SU-DHL-6 (cell line): ENCODE measurements at regions not wholly inside any gene's neighbourhood (a gene's known extent, or its start where the extent isn't known, plus 50 kb on each side); places are given as distances from the start of the nearest gene placed in this dataset.

Experiments
- H2AFZ ChIP-seq: fragments of 200-600 bp; sonication (generic); 2 replicates; pipeline ENCODE4 v1.6.1; 2014; ENCODE audit warnings: low read depth, mild to moderate bottlenecking, moderate library complexity, mixed read lengths, antibody characterized with exemption, low read length; ENCODE audit not compliant: severe bottlenecking
- H3F3A ChIP-seq: fragments of 200-600 bp; shearing (Covaris generic); 2 replicates; pipeline ENCODE4 v1.6.0; 2016; ENCODE audit warnings: antibody characterized with exemption, mild to moderate bottlenecking; ENCODE audit not compliant: insufficient read depth
- H3K27ac ChIP-seq: fragments of 200-600 bp; sonication (generic); 2 replicates; pipeline ENCODE4 v1.5.1; 2016; ENCODE audit warnings: low read depth, mild to moderate bottlenecking, low read length, moderate library complexity, mixed read lengths
- H3K27me3 ChIP-seq: fragments of 200-600 bp; sonication (generic), shearing (Covaris generic); 2 replicates; pipeline ENCODE4 v1.6.0; 2014; ENCODE audit warnings: mild to moderate bottlenecking, low read length
- H3K36me3 ChIP-seq: fragments of 200-600 bp; sonication (generic); 2 replicates; pipeline ENCODE4 v1.6.1; 2014; ENCODE audit warnings: mild to moderate bottlenecking, low read length, mixed read lengths
- H3K4me2 ChIP-seq: fragments of 300-600, 200-600 bp; shearing (Covaris generic), sonication (generic); 2 replicates; pipeline ENCODE4 v1.6.0; 2014; ENCODE audit warnings: low read length, low read depth, mild to moderate bottlenecking; ENCODE audit not compliant: poor library complexity, severe bottlenecking
- H3K4me3 ChIP-seq: fragments of 200-600 bp; sonication (generic); 2 replicates; pipeline ENCODE4 v1.5.1; 2014; ENCODE audit warnings: antibody characterized with exemption, low read length, mild to moderate bottlenecking, mixed read lengths; ENCODE audit not compliant: insufficient read depth, poor library complexity, severe bottlenecking
- H3K79me2 ChIP-seq: fragments of 200-600 bp; sonication (generic); 2 replicates; pipeline ENCODE4 v1.6.1; 2014; ENCODE audit warnings: mild to moderate bottlenecking, low read length, moderate library complexity; ENCODE audit not compliant: insufficient read depth
- H3K9ac ChIP-seq: fragments of 200-600 bp; sonication (generic); 2 replicates; pipeline ENCODE4 v1.7.0; 2014; ENCODE audit warnings: mild to moderate bottlenecking, low read length
- H3K9me2 ChIP-seq: fragments of 200-600 bp; sonication (generic); replicated peaks from 2 replicates; pipeline ENCODE4 v1.6.1; 2014; ENCODE audit warnings: low read length; ENCODE audit not compliant: insufficient read depth
- H3K9me3 ChIP-seq: fragments of 200-600 bp; sonication (generic); 2 replicates; pipeline ENCODE4 v1.6.1; 2014; ENCODE audit warnings: low read length, mixed read lengths; ENCODE audit not compliant: insufficient read depth
- H4K20me1 ChIP-seq: fragments of 200-600 bp; sonication (generic); 2 replicates; pipeline ENCODE4 v1.6.1; 2014; ENCODE audit warnings: low read depth, mild to moderate bottlenecking, antibody characterized with exemption, low read length, moderate library complexity, mixed read lengths
- EZH2phosphoT487 ChIP-seq: fragments of 200-600 bp; sonication (generic), shearing (Covaris generic); conservative IDR thresholded peaks from 2 replicates; pipeline ENCODE4 v1.6.1; 2018; ENCODE audit warnings: mild to moderate bottlenecking, antibody characterized with exemption, low read length, moderate library complexity, mixed read lengths
- TF ChIP-seq, protein P1 (sequence below): fragments of 200-600 bp; sonication (generic); IDR thresholded peaks from one replicate; pipeline ENCODE4 v1.5.1; 2017; ENCODE audit warnings: antibody characterized with exemption, mild to moderate bottlenecking, low read length, moderate library complexity; ENCODE audit not compliant: insufficient read depth, poor library complexity, severe bottlenecking

DNA sequence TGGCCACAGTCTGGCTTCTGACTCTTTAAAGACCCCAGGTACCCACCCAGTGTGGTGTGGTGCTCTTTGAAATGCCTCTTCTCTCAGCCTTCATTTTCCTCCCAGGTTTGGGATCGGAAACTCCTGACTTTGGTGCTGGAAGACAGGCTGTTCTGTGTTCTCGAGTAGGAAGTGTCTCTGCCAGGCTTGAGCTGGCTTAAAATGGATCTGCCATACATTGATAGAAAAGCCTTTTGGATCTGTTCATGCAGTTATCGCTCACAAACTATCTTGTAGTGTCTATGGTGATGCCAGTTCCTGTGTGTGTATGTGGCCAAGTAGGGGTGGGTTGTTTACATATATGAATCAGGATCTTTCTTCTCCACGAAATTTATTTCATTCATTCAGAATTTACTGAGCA is 307.3 kb upstream of the CHD6 start:
- Histone ChIP-seq H3K27me3 (no peaks in the 10 kb centered on the region), H3K79me2 (no peaks in the 10 kb centered on the region)

DNA sequence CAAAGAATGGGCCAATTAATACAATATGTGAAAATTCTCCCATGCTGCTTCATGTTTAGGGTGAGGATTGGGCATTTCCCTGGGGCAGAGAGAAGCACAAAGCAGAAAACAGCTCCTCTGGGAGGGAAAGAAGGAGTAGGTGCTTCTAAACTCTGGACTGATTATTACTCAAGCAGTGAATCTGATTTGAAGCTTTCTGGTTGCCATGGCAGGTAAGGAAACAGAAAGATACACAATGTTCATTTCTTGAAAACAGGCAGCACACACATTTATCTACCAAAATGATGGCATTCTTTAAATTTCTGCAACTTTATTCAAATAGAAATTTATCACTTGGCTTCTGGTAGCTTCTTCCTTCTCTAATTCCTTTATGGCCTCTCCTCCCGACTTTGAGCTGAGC is 305.4 kb upstream of the CHD6 start:
- no peaks in the 10 kb centered on the region for H3K9me3 ChIP-seq
- H3F3A ChIP-seq = no peaks in the 10 kb centered on the region
- H3K4me3 ChIP-seq = no peak overlapping the region
- no peaks in the 10 kb centered on the region for H3K36me3 ChIP-seq
- no peak overlapping the region for H3K4me2 ChIP-seq
- no peaks in the 10 kb centered on the region for H3K27me3 ChIP-seq
- H3K27ac ChIP-seq = no peak overlapping the region
- no peak overlapping the region for H2AFZ ChIP-seq
- no peak for TF ChIP-seq EZH2phosphoT487
- TF ChIP-seq, protein P1, sequence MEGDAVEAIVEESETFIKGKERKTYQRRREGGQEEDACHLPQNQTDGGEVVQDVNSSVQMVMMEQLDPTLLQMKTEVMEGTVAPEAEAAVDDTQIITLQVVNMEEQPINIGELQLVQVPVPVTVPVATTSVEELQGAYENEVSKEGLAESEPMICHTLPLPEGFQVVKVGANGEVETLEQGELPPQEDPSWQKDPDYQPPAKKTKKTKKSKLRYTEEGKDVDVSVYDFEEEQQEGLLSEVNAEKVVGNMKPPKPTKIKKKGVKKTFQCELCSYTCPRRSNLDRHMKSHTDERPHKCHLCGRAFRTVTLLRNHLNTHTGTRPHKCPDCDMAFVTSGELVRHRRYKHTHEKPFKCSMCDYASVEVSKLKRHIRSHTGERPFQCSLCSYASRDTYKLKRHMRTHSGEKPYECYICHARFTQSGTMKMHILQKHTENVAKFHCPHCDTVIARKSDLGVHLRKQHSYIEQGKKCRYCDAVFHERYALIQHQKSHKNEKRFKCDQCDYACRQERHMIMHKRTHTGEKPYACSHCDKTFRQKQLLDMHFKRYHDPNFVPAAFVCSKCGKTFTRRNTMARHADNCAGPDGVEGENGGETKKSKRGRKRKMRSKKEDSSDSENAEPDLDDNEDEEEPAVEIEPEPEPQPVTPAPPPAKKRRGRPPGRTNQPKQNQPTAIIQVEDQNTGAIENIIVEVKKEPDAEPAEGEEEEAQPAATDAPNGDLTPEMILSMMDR = no peak
- H3K79me2 ChIP-seq = no peaks in the 10 kb centered on the region
- no peaks in the 10 kb centered on the region for H3K9me2 ChIP-seq
- no peak overlapping the region for H3K9ac ChIP-seq
- no peaks in the 10 kb centered on the region for H4K20me1 ChIP-seq

More for the DNA sequence above, 307.3 kb upstream of the CHD6 start:
- Histone ChIP-seq H3K4me3 (no peak overlapping the region), H3F3A (no peaks in the 10 kb centered on the region), H4K20me1 (no peaks in the 10 kb centered on the region), H3K9ac (no peak overlapping the region), H3K27ac (no peak overlapping the region), H3K9me2 (no peaks in the 10 kb centered on the region), H3K9me3 (no peaks in the 10 kb centered on the region), H2AFZ (no peak overlapping the region), H3K4me2 (no peak overlapping the region), H3K36me3 (no peaks in the 10 kb centered on the region)
- TF ChIP-seq EZH2phosphoT487 = no peak
- TF ChIP-seq, protein P1 = no peak

DNA sequence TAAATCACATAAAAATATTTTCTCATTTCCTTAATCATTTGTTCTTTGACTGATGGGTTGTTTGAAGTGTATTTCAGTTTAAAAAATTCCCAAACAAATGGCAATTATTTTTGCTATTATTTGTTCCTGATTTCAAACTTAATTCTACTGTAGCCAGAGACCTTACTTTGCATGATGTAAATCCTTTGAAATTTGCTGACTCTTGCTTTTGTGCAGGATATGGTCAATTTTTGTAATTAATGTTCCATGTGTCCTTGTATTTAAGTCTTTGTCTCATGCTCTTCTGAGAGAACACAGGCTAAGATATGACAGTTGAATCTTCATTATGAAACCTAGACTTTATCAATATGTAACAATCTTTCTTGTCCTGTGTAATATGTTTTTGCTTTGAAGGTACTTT is 295.0 kb upstream of the CHD6 start:
- Histone ChIP-seq H3K9me2 (0 out of 2 replicates have a peak, but pooled peaks cover 2% of the 10 kb centered on the region), H3K36me3 (no peaks in the 10 kb centered on the region), H3K9me3 (no peaks in the 10 kb centered on the region), H3K79me2 (no peaks in the 10 kb centered on the region), H3K9ac (no peak overlapping the region), H3K27ac (no peak overlapping the region), H3K27me3 (no peaks in the 10 kb centered on the region), H3F3A (no peaks in the 10 kb centered on the region), H4K20me1 (no peaks in the 10 kb centered on the region), H3K4me2 (no peak overlapping the region), H3K4me3 (no peak overlapping the region), H2AFZ (no peak overlapping the region)
- TF ChIP-seq, protein P1 = no peak
- TF ChIP-seq EZH2phosphoT487 = no peak
